ENCODE measurements at regions not wholly inside any gene's neighbourhood (a gene's known extent, or its start where the extent isn't known, plus 50 kb on each side); places are given as distances from the start of the nearest gene placed in this dataset.

- TF ChIP-seq ZNF133 (tag by site-specific recombination; IDR thresholded peaks at IDR 0.05): no peak
- TF ChIP-seq ZNF398 (tag by site-specific recombination; IDR thresholded peaks at IDR 0.05): no peak
- TF ChIP-seq ZBTB26 (tag by site-specific recombination; optimal IDR thresholded peaks at IDR 0.05): no peak
- TF ChIP-seq ZBTB8A (tag by site-specific recombination; IDR thresholded peaks at IDR 0.05): no peak
- no peak for TF ChIP-seq TSHZ1 (tag by site-specific recombination; IDR thresholded peaks at IDR 0.05; ENCODE audit: borderline replicate concordance)
- no peak for TF ChIP-seq ZNF211 (tag by site-specific recombination; IDR thresholded peaks at IDR 0.05; ENCODE audit: low read depth)
These were observed 441.0 kb upstream of the FRG1 start (continued) for GRCh38 chr4:189499696-189500095.

GRCh38 chr4:189500970-189501369 is 439.7 kb upstream of the FRG1 start:
- ChIA-PET POLR2A (no interaction called here), CTCF (no interaction called here)
- H3K36me3 ChIP-seq (ENCODE audit: control insufficient read depth in 2 of 2, insufficient read depth in 1 of 2, low read length in 2 of 2): no peaks in the 10 kb centered on the region
- no peaks in the 10 kb centered on the region for H3K4me1 ChIP-seq (ENCODE audit: control insufficient read depth, insufficient read depth, low read length)
- no peak overlapping the region for H3K27ac ChIP-seq (ENCODE audit: extremely low read depth, low read depth, low read length)
- H3K4me3 ChIP-seq (ENCODE audit: low read depth, low read length): no peak overlapping the region
- H3K9me3 ChIP-seq (ENCODE audit: control insufficient read depth, insufficient read depth, low read depth, low read length): no peaks in the 10 kb centered on the region
- no peak for TF ChIP-seq GLIS2 (tag by site-specific recombination; IDR thresholded peaks at IDR 0.05)
- no peak for TF ChIP-seq ZBTB6 (tag by site-specific recombination; IDR thresholded peaks at IDR 0.05)
- TF ChIP-seq ZNF529 (tag by site-specific recombination; IDR thresholded peaks at IDR 0.05; ENCODE audit: insufficient replicate concordance): no peak
- TF ChIP-seq INSM2 (tag by site-specific recombination; IDR thresholded peaks at IDR 0.05): no peak
- no peak for TF ChIP-seq PATZ1 (tag by site-specific recombination; IDR thresholded peaks at IDR 0.05)
- TF ChIP-seq ZNF16 (tag by site-specific recombination; IDR thresholded peaks at IDR 0.05; ENCODE audit: low read depth): no peak
- TF ChIP-seq YY1 (tag by site-specific recombination; IDR thresholded peaks at IDR 0.05): no peak
- TF ChIP-seq ZNF184 (tag by site-specific recombination; IDR thresholded peaks at IDR 0.05): no peak
- no peak for TF ChIP-seq ZNF292 (tag by site-specific recombination; IDR thresholded peaks at IDR 0.05; ENCODE audit: borderline replicate concordance, low read depth)
- no peak for TF ChIP-seq ZNF692 (tag by site-specific recombination; IDR thresholded peaks at IDR 0.05)
